ENCODE measurements at regions not wholly inside any gene's neighbourhood (a gene's known extent, or its start where the extent isn't known, plus 50 kb on each side); places are given as distances from the start of the nearest gene placed in this dataset.
"Not testable (repeated sequence)": the region's sequence is repeated elsewhere in the genome, so short reads cannot be mapped to it uniquely, and the experiment has no call there.

DNA sequence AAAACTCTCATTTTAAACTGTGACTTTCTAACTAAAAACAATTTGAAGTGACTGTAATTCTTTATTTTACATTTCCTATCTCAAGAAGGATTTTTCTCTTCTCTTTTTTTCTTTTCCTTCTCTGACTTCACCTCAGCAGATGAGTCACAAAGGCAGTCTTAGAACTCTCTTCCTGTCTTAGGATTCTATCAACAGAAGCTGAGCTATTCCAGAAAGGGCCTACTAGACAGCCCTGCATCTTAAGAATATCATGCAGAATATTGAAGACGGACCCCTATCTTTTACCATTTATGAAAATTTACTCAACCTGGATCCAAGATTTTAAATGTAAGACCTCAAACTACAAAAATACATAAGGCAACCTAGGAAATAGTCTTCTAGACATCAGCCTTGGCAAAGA, 365.7 kb upstream of the SEMA3C start:
- DNase-seq (ENCODE audit: low spot score), result peak; percentile 19

DNA sequence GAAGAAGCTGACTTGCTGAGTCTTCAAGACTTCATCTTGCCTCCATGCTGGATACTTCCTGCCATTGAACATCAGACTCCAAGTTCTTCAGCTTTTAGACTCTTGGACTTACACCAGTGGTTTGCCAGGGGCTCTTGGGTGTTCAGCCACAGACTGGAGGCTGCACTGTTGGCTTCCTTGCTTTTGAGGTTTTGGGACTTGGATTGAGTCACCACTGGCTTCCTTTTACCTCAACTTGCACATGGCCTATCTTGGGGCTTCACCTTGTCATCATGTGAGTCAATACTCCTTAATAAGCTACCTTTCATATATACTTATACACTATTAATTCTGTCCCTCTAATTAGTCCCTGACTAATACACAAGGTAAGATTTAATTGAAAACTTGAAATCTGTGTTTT, 361.7 kb upstream of the SEMA3C start:
- no peak for DNase-seq (ENCODE audit: low spot score)

DNA sequence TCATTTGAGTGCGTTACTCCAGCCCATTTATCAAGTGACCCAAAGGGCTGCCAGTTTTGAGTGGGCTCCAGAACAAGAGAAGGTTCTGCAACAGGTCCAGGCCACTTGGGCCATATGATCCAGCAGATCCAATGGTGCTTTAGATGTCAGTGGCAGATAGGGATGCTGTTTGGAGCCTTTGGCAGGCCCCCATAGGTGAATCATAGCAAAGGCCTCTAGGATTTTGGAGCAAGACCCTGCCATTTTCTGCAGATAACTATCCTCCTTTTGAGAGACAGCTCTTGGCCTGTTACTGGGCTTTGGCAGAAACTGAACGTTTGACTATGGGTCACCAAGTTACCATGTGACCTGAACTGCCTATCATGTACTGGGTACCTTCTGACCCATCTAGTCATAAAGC, 358.8 kb upstream of the SEMA3C start:
- DNase-seq (ENCODE audit: low spot score), result no peak

DNA sequence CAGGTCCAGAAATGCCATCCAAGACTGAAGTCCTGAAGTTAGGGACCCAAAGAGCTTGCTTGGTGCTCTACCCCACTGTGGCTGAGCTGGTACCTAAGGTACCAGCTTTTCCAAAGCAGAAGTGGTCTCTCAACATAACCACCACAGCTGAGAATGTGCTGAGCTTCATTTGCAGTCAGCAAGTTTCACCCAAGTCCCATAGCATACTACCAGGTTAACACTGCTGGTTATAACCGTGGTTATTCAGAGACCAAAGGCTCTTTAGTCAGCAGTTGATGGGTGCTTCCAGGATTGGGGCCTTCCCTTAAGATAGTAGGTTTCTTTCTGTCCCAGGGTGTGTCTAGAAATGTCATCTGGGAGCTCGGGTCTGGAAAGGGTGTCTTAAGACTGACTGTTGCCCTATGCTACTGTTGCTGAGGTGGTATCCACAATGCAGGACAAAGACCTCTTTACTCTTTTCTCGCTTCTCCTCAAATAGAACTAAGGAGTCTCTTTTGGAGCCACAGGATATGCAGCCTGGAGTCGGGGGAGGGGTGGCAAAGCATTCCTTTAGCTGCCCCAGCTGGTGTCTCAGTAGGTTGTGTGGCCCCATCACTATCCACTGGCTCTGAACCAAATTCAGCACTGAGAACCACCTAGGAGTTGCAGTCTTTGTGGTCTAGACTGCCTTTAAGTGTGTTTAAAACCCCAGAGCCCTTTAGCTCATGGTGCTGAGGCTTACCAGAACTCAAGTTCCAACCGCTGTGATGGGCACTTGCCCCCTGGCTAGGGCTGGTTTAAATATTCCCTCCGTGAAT, 354.9 kb upstream of the SEMA3C start:
- no peak for DNase-seq (ENCODE audit: low spot score)

DNA sequence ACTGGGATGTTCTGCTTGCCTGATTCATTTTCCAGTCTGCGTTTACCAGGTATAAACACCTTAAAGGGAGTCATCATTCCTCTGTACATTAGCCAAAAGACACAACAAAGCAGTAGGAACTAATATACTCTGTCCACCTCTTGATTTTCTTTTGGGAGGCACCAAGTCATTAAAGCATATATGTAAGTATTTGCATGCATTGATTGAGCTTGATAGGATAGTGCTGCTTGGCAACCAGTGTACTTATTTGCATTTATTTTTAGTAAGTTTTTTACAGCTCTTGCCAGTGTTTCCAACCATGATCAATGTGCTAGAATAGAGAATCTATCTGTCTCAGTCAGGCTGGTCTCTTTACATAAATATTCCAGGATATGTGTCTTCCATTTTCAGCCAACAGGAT, 353.3 kb upstream of the SEMA3C start:
- DNase-seq (ENCODE audit: low spot score), result no peak

DNA sequence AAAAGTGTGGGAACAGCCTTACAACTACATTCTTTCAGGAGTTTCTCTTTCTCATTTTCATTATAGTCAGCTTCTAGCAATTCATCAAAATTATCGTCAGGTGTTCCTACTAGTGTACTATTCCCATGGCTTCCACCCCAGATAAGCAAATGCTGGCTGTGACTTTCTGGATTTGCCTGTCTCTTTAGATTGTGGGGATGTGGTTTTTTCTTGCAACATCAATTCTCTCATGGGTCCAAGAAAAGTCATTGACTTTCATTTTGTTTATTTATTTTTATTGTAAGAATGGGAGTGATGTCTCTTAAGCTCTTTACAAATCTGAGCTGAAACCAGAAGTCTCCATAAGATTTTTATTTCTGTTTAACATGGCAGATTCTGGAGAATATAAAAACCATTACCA, 349.7 kb upstream of the SEMA3C start:
- no peak for DNase-seq (ENCODE audit: low spot score)

DNA sequence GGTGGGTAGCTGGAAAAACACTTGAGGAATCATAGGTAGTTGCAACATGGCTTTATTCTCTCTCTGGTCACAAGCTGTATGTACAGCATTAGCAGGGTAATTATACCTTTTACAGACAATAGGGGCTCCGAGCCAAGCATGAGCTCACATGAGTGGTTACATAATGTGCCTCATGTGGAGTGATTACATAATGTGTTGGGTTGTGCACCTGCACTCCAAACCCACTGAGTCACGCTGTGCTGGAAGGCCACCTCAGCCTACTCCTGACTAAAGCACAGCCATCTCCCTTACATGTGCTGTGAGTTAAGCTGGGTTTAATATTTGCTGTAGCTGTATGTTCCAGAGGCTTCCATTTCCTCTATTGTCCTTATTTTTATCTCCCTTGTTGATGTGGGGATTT, 348.7 kb upstream of the SEMA3C start:
- no peak for DNase-seq (ENCODE audit: low spot score)

DNA sequence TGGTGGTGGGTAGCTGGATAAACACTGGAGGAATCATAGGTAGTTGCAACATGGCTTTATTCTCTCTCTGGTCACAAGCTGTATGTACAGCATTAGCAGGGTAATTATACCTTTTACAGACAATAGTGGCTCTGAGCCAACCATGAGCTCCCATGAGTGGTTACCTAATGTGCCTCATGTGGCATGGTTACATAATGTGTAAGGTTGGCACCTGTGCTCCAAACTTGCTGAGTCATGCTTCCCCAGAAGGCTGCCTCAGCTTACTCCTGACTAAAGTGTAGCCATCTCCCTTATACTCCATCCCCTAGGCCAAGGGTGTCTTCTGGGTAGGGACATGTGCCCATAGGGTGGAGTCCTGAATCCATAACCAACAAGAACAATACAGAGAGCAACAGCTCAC, 345.3 kb upstream of the SEMA3C start:
- DNase-seq (ENCODE audit: low spot score), result no peak

DNA sequence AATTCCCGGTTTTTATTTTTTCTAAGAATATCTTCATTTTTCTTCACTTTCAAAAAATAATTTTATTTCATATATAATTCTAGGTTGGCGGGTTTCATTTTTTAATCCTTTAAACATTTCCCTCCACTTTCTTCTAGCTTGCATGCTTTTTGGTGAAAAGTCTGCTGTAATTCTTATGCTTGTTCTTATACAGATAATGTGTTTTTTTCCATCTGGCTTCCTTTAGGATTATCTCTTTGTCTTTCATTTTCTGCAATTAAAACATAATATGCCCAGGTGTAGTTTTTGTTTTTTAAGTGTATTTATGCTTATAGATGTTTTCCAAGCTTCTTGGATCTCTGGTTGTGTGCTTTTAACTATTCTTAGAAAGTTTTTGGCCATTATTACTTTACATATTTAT, 341.3 kb upstream of the SEMA3C start:
- no peak for DNase-seq (ENCODE audit: low spot score)

DNA sequence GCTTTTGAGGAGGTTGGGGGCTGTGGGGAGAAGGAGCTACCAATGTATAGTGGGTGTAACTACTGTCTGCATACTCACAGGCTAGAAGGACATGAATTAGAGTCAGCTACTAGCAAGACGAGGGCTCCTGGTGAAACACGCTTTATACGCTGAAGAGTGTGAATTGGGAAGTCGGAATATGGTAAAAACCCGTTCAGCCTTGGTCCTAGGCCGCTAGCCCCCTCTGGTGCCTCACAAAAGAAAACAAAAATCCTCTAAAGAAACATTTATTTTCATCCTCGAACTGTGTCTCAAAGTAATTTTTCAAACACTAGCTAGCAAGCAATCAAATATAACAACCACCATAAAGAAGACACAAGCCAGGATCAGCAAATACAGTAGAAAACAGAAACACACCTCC, 338.1 kb upstream of the SEMA3C start:
- DNase-seq (ENCODE audit: low spot score), result no peak

DNA sequence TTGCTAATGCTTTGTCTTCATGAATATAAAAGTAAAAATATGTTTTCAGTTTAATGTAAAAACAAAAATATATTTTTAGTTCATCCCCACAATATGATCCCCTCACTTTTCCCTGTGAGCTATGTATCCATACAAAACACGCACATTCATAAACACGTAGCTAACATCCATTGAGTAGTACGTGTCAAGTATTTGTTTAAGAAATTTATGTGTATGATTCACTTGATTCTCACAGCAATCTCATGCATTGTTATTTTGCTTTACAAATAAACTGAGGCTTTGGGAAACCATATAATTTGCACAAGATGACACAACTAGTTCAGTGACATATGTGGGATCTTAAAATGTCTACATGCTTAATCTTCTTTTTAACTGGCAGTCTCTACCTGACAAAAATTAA, 329.6 kb upstream of the SEMA3C start:
- no peak for DNase-seq (ENCODE audit: low spot score)

DNA sequence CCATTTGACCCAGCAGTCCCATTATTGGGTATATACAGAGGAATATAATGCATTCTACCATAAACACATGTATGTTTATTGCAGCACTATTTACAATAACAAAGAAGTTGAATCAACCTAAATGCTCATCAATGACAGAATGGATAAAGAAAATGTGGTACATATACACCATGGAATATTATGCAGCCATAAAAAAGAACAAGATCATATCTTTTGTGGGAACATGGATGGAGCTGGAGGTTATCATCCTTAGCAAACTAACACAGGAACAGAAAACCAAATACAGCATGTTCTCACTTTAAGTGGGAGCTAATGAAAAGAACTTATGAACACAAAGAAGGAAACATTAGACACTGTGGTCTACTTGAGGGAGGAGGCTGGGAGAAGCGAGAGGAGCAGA, 328.5 kb upstream of the SEMA3C start:
- DNase-seq (ENCODE audit: low spot score), result not testable (repeated sequence)

DNA sequence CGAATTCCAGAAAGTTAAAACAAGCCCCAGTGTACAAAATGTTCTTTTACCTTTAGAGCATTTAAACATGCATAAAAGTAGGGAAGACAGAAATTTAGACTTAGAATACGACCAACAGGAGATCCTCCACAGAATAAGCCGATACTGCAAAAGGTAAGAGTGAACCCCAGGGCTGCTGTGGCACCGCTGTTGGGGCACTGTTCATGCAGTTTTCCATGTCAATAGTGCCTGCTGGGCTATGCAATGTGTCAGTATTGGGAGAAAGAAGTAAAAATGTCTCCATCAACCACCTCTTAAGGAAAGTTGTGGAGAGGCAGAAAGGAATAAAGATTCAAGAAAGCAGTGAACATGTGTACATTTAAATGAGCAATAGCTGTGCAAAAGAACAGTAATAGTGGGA, 326.5 kb upstream of the SEMA3C start:
- DNase-seq (ENCODE audit: low spot score), result no peak

DNA sequence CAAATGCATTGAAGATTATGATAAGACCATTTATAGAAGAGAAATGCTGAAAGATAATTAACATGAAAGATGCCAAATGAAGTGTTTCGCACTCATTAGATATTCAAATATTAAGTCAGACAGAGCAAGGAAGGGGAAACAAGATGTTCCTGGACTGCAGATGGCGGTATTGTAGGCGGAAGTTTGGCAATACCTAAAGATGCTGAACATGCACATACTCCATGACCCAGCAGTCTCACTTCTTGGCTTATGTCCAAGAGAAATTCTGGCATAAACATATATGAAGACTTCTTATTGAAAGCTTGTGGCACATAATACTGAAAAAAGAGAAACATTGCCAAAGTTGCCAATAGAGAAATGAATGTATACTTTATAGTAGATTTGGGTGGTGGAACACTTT, 325.4 kb upstream of the SEMA3C start:
- DNase-seq (ENCODE audit: low spot score), result no peak

DNA sequence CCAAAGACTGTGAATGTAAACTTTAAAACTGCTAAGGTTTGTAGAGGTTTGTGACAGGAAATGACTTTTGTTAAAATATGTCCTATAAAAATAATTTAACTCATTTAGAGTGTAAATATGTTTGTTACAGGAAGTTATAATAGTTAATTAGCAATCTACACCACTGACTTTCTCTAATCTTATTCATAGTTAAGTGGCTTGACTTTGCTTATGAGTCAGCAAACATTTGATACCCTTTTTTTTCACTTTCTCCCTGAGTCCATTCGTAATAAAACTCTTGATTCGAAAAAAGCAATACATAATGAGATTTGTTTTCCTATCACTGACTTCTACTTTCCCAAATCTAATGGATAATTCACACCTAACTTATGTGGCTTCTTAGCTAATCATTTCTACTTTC, 317.7 kb upstream of the SEMA3C start:
- no peak for DNase-seq (ENCODE audit: low spot score)

DNA sequence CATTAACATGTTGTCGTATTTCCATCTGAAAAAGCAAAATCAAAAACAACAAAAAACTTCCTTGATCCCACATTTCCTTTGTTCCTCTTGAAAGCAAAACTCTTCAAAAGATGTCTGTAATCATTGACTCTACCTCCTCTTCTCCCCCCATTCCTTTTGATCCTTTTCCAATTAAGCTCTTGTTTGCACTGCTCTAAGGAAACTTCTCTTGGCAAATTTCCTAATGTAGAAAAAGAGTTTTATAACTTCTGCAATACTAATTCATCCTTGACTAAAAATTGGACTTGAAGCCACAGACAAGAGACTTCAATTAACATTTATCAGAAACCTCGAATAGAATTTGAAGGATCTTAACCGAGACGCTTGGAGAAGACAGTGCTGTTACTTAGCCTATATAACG, 317.1 kb upstream of the SEMA3C start:
- no peak for DNase-seq (ENCODE audit: low spot score)

DNA sequence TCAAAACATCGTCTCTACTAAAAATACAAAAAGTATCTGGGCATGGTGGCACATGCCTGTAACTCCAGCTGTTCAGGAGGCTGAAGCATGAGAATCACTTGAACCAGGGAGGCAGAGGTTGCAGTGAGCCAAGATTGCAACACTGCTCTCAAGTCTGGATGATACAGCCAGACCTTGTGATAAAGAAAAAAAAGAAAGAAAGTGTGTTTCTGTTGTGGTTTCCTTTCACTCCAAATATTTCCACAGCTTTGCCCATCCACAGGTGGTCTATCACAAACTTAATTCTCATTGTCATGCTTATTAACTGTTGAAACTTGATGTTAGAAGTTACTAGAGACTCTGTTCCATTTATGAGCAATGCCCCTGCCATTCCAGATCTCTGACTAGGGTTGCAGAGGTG, 316.0 kb upstream of the SEMA3C start:
- DNase-seq (ENCODE audit: low spot score), result no peak

DNA sequence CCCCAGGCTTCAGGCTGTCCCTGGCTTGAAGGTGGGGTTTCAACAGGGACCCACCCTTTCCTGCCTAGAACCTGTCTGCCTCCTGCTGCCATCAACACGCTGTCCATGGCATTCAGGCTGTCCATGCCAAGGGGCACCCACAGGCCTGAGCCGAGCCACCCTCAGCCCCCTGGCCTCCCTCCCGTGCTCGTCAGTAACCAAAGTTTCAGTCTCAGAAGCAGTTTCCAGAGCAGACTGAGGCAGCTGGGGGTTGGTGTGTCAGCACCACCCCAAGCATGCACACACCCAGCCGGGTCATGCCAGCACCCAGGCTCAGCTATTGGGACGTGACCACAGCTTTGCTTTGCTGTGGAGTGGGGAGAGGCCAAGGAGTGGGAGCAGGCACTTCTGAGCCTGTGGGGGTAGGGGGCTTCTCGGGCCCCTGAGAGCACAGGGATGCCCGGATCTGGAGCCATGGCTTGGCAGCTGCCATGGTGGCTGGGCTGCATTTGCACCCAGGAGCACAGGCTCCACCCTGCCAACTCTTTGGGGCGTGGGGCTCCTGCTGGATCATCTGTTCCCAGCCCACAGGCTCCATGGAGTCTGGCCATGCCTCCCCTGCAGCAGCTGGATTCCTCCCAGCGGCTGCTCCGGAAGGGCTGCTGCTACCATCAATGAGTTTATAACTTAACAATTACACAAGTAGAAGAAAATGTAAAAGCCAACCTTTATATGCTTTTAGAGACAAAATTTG, 314.5 kb upstream of the SEMA3C start:
- peak; percentile 34 for DNase-seq (ENCODE audit: low spot score)

DNA sequence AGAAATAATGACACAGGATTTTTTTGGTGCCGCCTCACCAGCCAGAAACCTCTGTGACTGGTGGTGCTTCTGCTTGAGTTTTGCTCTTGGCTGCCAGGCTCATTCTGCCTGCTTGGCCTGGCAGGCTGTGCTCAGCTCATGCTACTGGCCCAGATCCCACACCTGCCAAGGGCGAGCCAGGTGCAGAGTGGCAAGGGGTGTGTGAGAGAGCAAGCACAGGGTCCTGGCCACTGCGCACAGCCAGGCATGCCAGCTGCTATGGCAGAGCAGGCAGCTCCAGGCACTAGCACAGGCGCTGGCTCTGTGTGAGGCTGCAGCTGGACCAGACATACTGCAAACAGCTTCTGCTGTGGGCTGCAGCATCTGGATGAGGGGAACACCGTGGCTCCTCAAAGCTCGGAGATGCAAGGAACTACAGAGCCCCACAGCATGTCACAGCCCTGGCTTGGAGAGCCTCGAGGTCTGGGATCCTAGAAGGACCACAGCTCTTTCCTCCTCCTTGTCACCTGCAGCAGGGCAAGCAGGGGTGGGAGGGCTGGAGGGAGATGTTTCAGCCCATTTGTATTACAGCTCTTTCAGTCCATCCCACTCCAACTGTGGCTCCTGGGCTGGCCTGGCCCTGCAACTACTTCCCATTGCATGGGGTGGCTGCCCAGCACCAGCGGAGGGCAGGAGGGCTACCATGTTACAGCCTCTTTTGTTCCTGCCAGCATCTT, 313.4 kb upstream of the SEMA3C start:
- no peak for DNase-seq (ENCODE audit: low spot score)

DNA sequence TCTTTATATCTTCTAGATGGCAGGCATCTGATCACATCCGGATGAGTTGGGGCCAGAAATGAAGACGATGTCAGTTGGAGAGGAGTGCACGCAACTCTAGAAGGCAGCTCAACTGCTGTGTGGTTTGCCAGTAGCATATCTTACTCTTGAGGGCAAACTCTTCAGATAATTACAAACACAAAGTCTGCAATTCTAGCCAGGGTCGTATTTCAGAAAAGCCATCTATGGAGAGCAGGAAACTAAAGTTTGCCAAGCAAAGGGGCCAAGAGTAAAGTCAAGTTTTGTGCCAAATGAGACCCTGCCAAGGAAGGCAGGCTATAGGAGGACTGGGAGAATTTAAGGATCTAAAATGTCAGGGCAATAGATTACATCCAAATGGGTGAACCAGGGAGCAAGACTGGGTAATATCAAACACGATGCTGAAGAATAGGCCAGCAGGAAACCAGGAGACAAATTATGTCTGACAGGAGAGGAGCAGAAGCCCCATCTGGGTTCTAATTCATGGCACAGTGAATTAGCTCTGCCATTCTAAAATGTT, 312.5 kb upstream of the SEMA3C start:
- DNase-seq (ENCODE audit: low spot score), result no peak

DNA sequence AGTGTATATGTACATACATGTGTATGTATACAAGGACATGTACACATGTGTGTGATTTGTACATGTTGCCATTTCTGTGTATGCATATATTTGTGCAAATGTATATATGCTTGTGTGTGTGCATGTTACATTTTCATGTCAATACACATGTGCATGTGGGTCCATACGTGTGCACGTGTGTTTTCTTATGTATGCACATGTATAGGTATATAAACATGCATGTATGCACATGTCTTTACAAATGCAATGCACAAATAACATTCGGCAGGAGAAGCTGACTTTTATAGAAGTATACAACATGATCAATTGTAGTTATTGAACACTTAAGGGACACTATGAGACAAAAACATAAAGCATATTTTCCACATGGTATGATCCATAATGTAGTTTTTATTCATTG, 307.4 kb upstream of the SEMA3C start:
- DNase-seq (ENCODE audit: low spot score), result no peak

DNA sequence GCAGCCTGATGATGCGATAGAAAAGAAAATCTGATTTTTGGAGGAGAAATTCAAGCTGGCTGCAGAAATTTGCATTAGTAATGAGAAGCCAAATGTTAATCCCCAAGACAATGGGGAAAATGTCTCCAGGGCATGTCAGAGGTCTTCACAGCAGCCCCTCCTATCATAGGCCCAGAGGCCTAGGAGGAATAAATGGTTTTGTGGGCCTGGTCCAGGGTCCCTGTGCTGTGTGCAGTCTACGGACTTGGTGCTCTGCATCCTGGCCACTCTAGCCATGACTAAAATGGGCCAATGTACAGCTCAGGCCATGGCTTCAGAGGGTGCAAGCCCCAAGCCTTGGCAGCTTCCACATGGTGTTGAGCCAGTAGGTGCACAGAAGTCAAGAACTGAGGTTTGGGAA, 303.8 kb upstream of the SEMA3C start:
- DNase-seq (ENCODE audit: low spot score), result not testable (repeated sequence)
